EL (cell line): ENCODE measurements at regions not wholly inside any gene's neighbourhood (a gene's known extent, or its start where the extent isn't known, plus 50 kb on each side); places are given as distances from the start of the nearest gene placed in this dataset.
"Not testable (repeated sequence)": the region's sequence is repeated elsewhere in the genome, so short reads cannot be mapped to it uniquely, and the experiment has no call there.

ENCODE experiments used
- DNase-seq: peaks from one replicate; pipeline ENCODE4 v3.0.0-alpha.2; 2016

DNA sequence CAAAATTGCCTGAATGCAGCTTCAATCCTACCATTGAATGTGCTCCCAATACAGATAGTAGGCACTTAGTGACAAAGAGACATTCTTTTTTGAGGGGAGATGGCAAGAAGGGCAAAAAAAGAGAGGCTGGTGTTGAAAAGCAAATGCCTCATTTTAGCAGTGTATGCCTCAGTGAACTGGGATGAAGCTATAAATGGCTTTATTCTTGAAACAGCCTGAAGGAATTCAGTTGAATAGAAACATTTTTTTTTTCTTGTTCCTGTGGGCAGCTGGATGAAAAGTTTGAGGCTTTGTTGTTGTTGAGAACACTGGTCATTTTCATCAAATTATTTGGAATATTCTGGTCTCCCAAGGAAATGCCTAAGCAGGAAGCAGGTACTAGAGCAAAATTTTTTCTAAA, 228.9 kb downstream of the RNF144A start:
- DNase-seq, result no peak

GRCh38 chr2:7154656-7155055, 237.4 kb downstream of the RNF144A start:
- no peak for DNase-seq

GRCh38 chr2:7161501-7161900, 244.3 kb downstream of the RNF144A start:
- no peak for DNase-seq

DNA sequence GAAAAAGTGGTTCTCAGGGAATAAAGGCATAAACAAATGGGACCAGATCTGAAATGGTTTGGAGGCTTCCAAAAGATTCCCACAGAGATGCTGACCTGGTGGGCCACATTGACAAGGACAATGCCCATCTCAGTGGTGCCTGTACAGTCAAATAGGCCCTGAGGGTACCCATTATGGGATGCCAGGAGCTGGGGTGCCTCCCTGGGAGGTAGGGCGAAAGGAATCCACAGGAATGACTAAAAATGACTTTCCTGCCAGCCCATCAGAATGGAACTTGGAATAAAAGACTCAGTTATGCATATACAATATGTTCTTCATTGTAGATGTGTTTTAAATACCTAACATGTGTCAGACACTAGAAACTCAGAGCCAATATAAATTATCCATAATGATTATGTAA, 248.5 kb downstream of the RNF144A start:
- peak; percentile 5 for DNase-seq

- no peak for DNase-seq
Measured at GRCh38 chr2:7167801-7168411, 250.7 kb downstream of the RNF144A start.

DNA sequence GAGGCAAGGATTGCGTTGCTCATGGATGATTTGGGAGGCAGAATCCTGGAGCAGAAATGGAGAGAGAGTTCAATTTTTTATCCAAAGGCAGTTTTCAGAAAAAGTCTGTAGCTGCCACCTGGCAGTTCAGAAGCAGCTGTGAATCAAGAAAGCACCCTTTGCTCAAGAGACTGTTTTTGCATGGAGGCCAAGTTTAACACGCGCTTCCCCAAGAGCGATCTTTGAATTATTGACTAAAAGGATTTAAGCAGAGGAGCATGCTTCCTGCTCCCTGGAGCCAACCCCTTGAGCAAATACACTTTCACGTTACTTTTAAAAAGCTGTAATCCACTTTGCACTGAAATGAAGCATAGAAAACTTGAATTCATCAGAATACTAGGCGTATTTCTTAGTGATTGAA, 252.4 kb downstream of the RNF144A start:
- no peak for DNase-seq

DNA sequence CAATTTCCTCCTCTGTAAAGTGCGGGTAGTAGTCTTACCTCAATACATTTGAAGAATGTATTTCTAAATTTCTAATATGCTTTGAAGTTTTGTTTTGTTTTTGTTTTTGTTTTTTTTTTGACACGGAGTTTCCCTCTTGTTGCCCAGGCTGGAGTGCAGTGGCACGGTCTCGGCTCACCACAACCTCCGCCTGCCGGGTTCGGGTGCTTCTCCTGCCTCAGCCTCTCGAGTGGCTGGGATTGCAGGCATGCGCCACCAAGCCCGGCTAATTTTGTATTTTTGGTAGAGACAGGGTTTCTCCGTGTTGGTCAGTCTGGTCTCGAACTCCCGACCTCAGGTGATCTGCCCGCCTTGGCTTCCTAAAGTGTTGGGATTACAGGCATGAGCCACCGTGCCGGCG, 261.8 kb downstream of the RNF144A start:
- DNase-seq, result not testable (repeated sequence)

DNA sequence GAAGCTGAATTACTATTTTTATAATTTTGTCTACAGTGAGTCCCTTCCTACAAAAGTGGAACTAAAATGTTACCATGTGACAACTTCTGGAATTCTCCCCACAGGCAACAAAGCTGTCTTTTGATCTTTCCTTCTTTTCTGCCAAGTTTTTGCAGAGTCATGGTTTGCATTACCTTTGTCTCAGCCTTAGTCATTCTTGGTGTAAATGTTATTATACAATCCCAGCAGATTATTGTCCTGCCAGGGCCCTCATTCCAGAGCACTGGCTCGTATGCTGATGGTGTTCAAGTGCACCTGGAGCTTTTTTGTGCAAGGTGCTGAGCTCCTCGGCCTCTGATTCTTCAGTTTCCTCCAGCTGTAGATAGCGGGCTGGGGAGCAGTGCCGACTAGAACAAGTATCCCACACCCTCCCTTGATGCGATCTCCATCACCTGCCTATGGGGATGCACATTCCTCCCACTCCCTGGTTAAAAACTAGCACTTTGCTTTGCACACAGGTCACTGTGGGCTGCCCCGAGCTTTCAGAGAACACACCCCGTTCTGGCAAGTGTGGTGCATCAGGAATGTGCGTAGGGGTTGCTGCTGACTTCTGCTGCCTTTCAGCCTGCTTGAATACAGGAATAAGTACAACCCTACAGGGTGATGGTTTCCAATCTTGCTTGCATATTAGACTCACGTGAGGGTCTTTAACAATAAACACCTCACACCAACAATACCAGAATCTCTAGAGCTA, 263.6 kb downstream of the RNF144A start:
- no peak for DNase-seq

DNA sequence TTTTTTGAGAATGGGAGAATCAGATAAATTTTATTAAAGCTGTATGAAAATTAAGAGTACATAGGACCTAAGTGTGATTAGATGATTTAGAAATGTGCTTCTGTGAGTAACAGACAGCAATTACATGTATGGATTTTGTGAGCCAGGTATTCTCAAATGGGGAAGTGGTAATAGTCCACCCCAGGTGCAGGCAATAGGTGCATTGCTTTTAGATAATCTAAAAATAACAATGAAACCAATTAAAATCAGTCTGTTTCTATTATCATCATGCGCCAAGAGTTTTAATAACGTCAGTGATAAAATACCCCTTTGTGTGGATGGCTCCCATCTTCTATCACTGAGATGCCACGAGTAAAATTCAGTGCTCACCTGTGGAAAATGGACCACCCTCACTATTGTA, 265.3 kb downstream of the RNF144A start:
- DNase-seq, result no peak

- no peak for DNase-seq
Measured at GRCh38 chr2:7189106-7189505, 271.9 kb downstream of the RNF144A start.

GRCh38 chr2:7190587-7191324, 273.5 kb downstream of the RNF144A start:
- peak; percentile 17 for DNase-seq

GRCh38 chr2:7191932-7192331, 274.7 kb downstream of the RNF144A start:
- DNase-seq, result peak; percentile 89

DNA sequence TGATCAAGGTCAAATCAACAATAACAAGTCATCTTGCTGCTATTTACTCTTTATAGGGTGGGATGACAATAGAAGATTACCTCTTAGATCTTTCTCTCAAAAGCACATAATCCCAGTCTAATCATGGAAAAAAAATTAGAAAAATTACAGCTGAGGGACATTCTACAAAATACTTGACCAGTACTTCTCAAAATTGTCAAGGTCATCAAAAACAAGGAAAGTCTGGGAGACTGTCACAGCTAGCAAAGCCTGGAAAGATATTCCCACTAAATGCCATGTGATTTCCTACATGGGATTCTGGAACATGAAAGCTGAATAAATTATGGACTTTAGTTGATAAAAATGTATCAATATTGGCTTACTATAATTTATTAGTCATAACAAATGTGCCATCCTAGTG, 276.2 kb downstream of the RNF144A start:
- DNase-seq, result no peak

DNA sequence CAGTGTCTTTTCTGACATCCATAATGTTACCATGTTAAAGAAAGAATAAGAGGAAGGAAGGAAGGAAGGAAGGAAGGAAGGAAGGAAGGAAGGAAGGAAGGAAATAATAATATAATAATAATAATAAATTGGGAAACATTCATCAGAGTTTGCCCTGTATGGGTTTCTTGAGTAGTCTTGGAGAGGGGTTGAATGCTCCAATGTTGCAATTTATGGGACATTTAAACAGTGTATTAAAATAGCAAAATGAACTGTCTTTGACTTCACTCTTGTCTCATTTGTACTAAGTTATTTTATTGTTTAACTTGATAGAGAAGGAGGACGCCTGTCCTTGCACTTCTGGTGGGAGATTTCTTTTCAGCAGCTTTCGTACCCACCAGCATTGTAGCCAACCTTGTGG, 277.7 kb downstream of the RNF144A start:
- DNase-seq, result no peak

DNA sequence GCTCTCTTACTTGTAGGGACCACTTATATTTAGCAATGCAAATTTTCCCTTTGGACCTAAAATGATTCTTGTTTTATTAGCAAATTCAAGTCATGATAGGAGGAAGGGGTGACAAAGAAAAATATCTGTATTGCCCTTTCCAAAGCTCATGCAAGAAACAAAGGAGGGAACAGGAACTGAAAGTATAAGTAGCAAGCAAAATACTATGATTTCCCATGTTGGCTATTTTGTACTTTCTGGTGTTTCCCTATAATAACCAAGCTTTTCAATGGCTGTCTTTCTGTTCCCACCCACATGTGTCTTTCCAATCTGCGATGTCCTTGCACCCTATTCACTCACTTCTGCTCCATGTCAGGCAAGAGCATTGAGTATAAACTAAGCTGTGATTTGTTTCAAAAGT, 279.7 kb downstream of the RNF144A start:
- no peak for DNase-seq

- no peak for DNase-seq
Measured at GRCh38 chr2:7201851-7202250, 284.6 kb downstream of the RNF144A start.

GRCh38 chr2:7203056-7203467, 285.9 kb downstream of the RNF144A start:
- peak; percentile 44 for DNase-seq

DNA sequence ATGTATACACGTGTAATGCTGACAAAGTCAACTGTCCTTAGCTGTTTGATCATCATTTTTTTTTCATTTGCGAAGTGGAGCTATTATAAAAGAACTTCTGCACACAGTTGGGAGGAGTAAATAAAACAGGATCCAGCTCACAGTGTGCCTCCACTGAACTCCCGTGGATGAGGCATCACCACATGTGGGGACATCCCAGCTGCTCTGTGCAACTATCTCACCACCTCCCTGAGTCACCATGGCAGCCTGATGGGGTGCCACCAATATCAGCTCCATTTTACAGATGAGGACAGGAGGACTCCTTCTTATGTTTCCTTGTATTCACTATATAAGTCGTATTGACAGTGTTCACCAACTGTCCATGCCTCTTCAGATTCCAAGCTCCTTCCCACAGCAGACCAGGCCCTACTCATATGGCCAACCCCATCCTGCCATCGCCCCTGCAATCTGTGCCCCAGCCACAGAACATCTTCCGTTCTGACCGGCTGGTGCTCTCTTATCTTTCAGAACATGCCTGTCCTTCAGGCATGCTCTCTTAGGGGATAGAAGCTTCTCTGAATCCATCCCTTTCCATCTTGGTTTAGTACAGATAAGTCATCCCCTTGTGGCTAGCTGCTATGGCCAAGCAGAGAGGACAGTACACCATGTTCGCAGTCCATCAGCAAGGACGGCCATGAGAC, 288.1 kb downstream of the RNF144A start:
- DNase-seq, result no peak

- DNase-seq, result no peak
Measured at GRCh38 chr2:7206111-7206810, 289.0 kb downstream of the RNF144A start.

GRCh38 chr2:7207631-7208030, 290.4 kb downstream of the RNF144A start:
- DNase-seq, result no peak

DNA sequence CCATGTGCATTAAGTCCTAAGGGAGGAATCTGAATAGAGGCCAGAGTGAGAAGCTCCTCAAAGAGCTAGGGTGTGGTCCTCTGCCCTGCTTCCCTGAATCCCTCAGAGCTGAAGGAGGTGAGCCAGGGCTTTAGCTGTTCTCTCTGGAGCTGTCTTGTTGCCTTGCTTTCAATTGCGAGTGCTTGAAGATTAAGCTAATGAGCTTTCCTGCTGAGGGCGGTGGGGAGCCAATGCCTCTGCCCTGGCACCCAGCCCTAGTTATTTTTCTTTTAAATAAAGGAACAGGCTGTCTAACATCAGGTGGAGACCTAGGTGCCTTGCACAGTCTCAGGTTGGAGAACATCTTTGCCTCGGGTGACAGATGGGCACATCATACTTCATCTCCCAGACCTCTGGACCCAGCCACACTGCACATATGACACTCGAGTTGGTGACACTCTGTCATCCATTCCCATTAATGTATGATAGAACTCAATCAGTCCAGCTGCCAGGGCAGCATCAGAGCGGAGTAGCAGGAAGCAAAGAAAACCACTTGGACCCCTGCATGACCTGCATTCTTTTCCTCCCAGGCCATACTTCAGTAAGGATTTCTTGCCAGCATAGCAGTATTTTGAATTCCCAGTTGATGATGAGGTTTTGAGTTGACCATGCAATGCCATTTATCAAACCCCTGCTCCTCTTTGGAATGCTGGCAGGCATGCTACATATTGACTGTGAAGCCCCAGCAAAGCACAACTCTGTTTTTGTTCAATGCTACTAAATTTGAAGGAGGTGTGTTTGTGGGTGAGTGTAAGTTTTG, 292.7 kb downstream of the RNF144A start:
- DNase-seq, result no peak

DNA sequence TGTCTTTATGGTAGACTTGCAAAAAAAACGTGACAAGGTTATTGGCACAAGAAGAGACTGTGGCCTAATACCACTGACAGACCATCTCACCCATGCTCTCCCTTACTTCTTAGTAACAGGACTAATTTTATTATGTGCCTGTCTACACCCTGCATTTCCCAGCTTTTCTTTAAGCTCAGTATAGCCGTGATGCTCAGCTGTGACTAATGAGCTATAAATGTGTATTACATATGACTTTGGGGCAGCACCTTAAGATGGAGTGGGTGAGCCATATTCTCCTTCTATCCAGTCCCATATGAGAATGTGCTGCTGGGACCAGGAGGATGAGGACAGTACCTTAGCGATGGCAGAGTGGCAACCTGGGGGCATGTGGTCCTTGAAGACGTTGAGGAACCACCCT, 293.5 kb downstream of the RNF144A start:
- DNase-seq, result no peak
